ENCODE measurements at regions not wholly inside any gene's neighbourhood (a gene's known extent, or its start where the extent isn't known, plus 50 kb on each side); places are given as distances from the start of the nearest gene placed in this dataset.

GRCh38 chr1:30810416-30811080, 53.0 kb upstream of the LAPTM5 start:
- TF ChIP-seq CTCF (IDR thresholded peaks at IDR 0.05; ENCODE audit: low read depth, low read length) = no peak
- H3K27ac ChIP-seq (ENCODE audit: low read depth, low read length) = peak overlapping the region; percentile 94
- ChIA-PET POLR2A (interaction anchor here (0.5 to 3.2 kb wide), 3 partner anchors 13 to 104 kb away, joined by 5 to 27 read pairs (median 7); no protein-coding TSS in a partner anchor), CTCF (interaction anchor here (0.7 to 3.8 kb wide), 3 partner anchors 9 to 101 kb away, joined by 3 to 23 read pairs (median 3); no protein-coding TSS in a partner anchor)
- no peaks in the 10 kb centered on the region for H3K27me3 ChIP-seq (ENCODE audit: control insufficient read depth, insufficient read depth, low read length)
- no peak for DNase-seq (ENCODE audit: low read depth, low spot score)
- H3K4me3 ChIP-seq (ENCODE audit: low read depth, low read length) = no peak overlapping the region
- H3K9me3 ChIP-seq (ENCODE audit: control insufficient read depth, insufficient read depth, low read length) = no peaks in the 10 kb centered on the region

GRCh38 chr1:30809514-30810263, 52.1 kb upstream of the LAPTM5 start:
- Histone ChIP-seq H3K27ac (ENCODE audit: low read depth, low read length) (peak overlapping the region; percentile 94), H3K4me3 (ENCODE audit: low read depth, low read length) (no peak overlapping the region)
- POLR2A ChIA-PET = interaction anchor here (0.5 to 3.2 kb wide), 4 partner anchors 14 to 105 kb away, joined by 5 to 27 read pairs (median 6); no protein-coding TSS in a partner anchor

GRCh38 chr1:30808067-30808662, 50.6 kb upstream of the LAPTM5 start:
- peak; percentile 11; the same call in 1 of the 2 replicates for TF ChIP-seq CTCF (IDR thresholded peaks at IDR 0.05; ENCODE audit: low read depth, low read length)
- no peak for DNase-seq (ENCODE audit: low read depth, low spot score)
- Histone ChIP-seq H3K9me3 (ENCODE audit: control insufficient read depth, insufficient read depth, low read length) (no peaks in the 10 kb centered on the region), H3K4me3 (ENCODE audit: low read depth, low read length) (no peak overlapping the region), H3K27me3 (ENCODE audit: control insufficient read depth, insufficient read depth, low read length) (no peaks in the 10 kb centered on the region), H3K27ac (ENCODE audit: low read depth, low read length) (peak overlapping the region; percentile 94)
- ChIA-PET POLR2A (interaction anchor here (0.8 to 3.2 kb wide), 7 partner anchors 9 to 106 kb away, joined by 3 to 27 read pairs (median 5); no protein-coding TSS in a partner anchor), CTCF (interaction anchor here (1.3 to 3.4 kb wide), 4 partner anchors 26 to 121 kb away, joined by 5 to 16 read pairs (median 9); no protein-coding TSS in a partner anchor)

More at GRCh38 chr1:30809514-30810263, 52.1 kb upstream of the LAPTM5 start:
- no peak for TF ChIP-seq CTCF (IDR thresholded peaks at IDR 0.05; ENCODE audit: low read depth, low read length)
- H3K27me3 ChIP-seq (ENCODE audit: control insufficient read depth, insufficient read depth, low read length) = no peaks in the 10 kb centered on the region
- H3K9me3 ChIP-seq (ENCODE audit: control insufficient read depth, insufficient read depth, low read length) = no peaks in the 10 kb centered on the region
- CTCF ChIA-PET = interaction anchor here (0.9 to 3.8 kb wide), 3 partner anchors 8 to 101 kb away, joined by 4 to 23 read pairs (median 16); no protein-coding TSS in a partner anchor
- DNase-seq (ENCODE audit: low read depth, low spot score) = peak; percentile 71

GRCh38 chr1:30807318-30808066, 49.9 kb upstream of the LAPTM5 start:
- TF ChIP-seq CTCF (IDR thresholded peaks at IDR 0.05; ENCODE audit: low read depth, low read length) = no peak
- Histone ChIP-seq H3K9me3 (ENCODE audit: control insufficient read depth, insufficient read depth, low read length) (no peaks in the 10 kb centered on the region), H3K27ac (ENCODE audit: low read depth, low read length) (peak overlapping the region; percentile 94), H3K4me3 (ENCODE audit: low read depth, low read length) (no peak overlapping the region), H3K27me3 (ENCODE audit: control insufficient read depth, insufficient read depth, low read length) (no peaks in the 10 kb centered on the region)
- DNase-seq (ENCODE audit: low read depth, low spot score) = no peak
- CTCF ChIA-PET = interaction anchor here (1.3 to 3.4 kb wide), 4 partner anchors 25 to 122 kb away, joined by 5 to 16 read pairs (median 9); no protein-coding TSS in a partner anchor
- POLR2A ChIA-PET = interaction anchor here (1.1 to 1.5 kb wide), 3 partner anchors 9 to 80 kb away, joined by 3 to 6 read pairs (median 4); no protein-coding TSS in a partner anchor
